ENCODE measurements at regions not wholly inside any gene's neighbourhood (a gene's known extent, or its start where the extent isn't known, plus 50 kb on each side); places are given as distances from the start of the nearest gene placed in this dataset.

DNA sequence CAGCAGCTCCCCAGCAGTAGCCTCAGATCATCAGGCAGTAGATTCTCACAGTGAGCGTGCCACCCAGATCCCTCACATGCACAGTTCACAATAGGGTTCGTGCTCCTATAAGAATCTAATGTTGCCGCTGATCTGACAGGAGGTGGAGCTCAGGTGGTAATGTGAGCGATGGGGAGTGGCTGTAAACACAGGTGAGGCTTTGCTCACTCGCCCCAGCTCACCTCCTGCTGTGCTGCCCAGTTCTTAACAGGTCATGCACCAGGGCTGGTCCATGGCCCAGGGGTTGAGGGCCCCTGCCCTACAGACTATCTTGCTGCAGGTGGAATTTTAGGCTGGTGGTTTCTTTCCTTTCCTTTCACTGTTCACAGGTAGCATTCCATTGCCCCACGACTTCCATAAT, 100.2 kb downstream of the MRPL36 start:
- TF ChIP-seq YY1 (IDR thresholded peaks at IDR 0.05; ENCODE audit: low read depth) (no peak), NFIC (IDR thresholded peaks at IDR 0.05) (no peak), RAD21 (IDR thresholded peaks at IDR 0.05; ENCODE audit: low read depth) (no peak), EGR1 (IDR thresholded peaks at IDR 0.05) (no peak), CREB1 (IDR thresholded peaks at IDR 0.05; ENCODE audit: low read depth) (no peak), TAF1 (IDR thresholded peaks at IDR 0.05; ENCODE audit: low read depth) (no peak), MAX (IDR thresholded peaks at IDR 0.05) (no peak), CEBPB (IDR thresholded peaks at IDR 0.05) (no peak), EP300 (IDR thresholded peaks at IDR 0.05; ENCODE audit: borderline replicate concordance) (no peak), FOXM1 (IDR thresholded peaks at IDR 0.05; ENCODE audit: borderline replicate concordance, low read depth) (no peak)
- TF ChIP-seq, protein P1, sequence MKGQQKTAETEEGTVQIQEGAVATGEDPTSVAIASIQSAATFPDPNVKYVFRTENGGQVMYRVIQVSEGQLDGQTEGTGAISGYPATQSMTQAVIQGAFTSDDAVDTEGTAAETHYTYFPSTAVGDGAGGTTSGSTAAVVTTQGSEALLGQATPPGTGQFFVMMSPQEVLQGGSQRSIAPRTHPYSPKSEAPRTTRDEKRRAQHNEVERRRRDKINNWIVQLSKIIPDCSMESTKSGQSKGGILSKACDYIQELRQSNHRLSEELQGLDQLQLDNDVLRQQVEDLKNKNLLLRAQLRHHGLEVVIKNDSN (IDR thresholded peaks at IDR 0.05) = no peak

DNA sequence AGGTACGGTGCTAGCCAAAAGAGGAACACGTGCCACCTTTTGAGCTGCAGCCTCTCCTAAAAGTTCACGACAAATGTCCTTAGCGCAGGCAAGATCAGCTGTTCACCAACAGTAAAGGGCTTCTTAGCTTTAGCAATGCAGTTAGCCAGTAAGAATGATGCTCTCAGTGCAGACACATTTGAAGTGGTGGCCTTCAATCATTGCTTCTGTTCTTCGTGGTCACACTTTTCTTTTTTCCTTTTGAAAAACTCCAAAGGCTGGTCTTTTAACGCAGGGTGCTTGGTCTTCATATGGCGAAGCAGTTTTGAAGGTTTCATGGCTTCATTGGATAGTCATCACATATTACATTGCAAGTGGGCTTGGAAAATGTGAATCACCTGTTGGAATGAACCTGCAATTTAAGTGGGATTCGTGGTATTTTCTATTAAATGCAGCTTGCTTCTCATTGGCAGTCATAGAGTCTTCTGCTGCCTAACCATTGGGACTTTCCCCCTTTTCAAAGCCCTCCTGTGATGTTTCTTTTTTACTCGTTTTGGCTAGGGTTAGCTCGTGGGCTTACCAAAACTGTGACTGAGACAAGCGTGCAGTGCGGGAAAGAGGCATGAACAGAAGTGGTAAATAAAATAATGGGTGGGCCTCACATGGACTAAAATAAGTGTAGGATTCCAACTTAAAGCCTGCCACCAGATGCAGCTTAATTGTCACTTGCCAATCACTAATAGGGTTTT, 100.9 kb downstream of the MRPL36 start:
- TF ChIP-seq TEAD4 (IDR thresholded peaks at IDR 0.05) (no peak), ZBTB7A (IDR thresholded peaks at IDR 0.05; ENCODE audit: low read depth) (no peak), EGR1 (IDR thresholded peaks at IDR 0.05) (no peak), CREB1 (IDR thresholded peaks at IDR 0.05; ENCODE audit: low read depth) (no peak), NFIC (IDR thresholded peaks at IDR 0.05) (no peak), RAD21 (IDR thresholded peaks at IDR 0.05; ENCODE audit: low read depth) (no peak), CEBPB (IDR thresholded peaks at IDR 0.05) (no peak), MAX (IDR thresholded peaks at IDR 0.05) (no peak)
- TF ChIP-seq, protein P1 (IDR thresholded peaks at IDR 0.05) = no peak

DNA sequence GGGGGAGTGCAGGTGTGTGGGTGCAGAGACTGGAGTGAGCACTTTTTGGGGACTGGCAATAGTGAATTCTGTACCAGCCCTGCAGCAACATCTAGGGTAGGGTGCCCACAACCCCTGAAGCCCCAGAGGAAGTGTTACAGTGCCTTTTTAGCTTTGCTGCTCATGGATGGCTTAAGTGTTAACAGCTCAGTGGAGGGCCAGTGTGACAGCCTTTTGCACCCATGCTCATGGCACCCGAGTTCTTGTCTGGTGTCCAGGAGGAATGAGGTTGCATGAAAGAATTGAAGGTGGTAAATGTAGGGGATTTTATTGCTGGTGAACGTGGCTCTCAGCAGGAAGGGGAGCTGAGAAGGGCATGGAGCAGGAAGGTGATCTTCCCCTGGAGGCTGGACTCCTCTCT, 107.3 kb downstream of the MRPL36 start:
- TF ChIP-seq EP300 (IDR thresholded peaks at IDR 0.05; ENCODE audit: borderline replicate concordance) (no peak), CREB1 (IDR thresholded peaks at IDR 0.05; ENCODE audit: low read depth) (no peak), REST (IDR thresholded peaks at IDR 0.05; ENCODE audit: low read depth) (no peak), TAF1 (IDR thresholded peaks at IDR 0.05; ENCODE audit: low read depth) (no peak), MAX (IDR thresholded peaks at IDR 0.05) (no peak), TEAD4 (IDR thresholded peaks at IDR 0.05) (no peak), YY1 (IDR thresholded peaks at IDR 0.05; ENCODE audit: low read depth) (no peak), CEBPB (IDR thresholded peaks at IDR 0.05) (no peak), EGR1 (IDR thresholded peaks at IDR 0.05) (no peak)
- TF ChIP-seq, protein P1 (IDR thresholded peaks at IDR 0.05) = no peak

- TF ChIP-seq FOXM1 (IDR thresholded peaks at IDR 0.05; ENCODE audit: borderline replicate concordance, low read depth) (no peak), TEAD4 (IDR thresholded peaks at IDR 0.05) (no peak), YY1 (IDR thresholded peaks at IDR 0.05; ENCODE audit: low read depth) (no peak), CREB1 (IDR thresholded peaks at IDR 0.05; ENCODE audit: low read depth) (no peak), EP300 (IDR thresholded peaks at IDR 0.05; ENCODE audit: borderline replicate concordance) (no peak), CEBPB (IDR thresholded peaks at IDR 0.05) (no peak), TCF12 (IDR thresholded peaks at IDR 0.05; ENCODE audit: low read depth) (no peak), TAF1 (IDR thresholded peaks at IDR 0.05; ENCODE audit: low read depth) (no peak), REST (IDR thresholded peaks at IDR 0.05; ENCODE audit: low read depth) (no peak), EGR1 (IDR thresholded peaks at IDR 0.05) (no peak), RAD21 (IDR thresholded peaks at IDR 0.05; ENCODE audit: low read depth) (no peak), NFIC (IDR thresholded peaks at IDR 0.05) (no peak), MAX (IDR thresholded peaks at IDR 0.05) (no peak), ZBTB7A (IDR thresholded peaks at IDR 0.05; ENCODE audit: low read depth) (no peak)
- TF ChIP-seq, protein P1 (IDR thresholded peaks at IDR 0.05) = no peak
Observed at GRCh38 chr5:1687301-1687970, 112.2 kb downstream of the MRPL36 start.
